Activated naive CD4-positive, alpha-beta T cell treated with anti-CD3 and anti-CD28 coated beads, Interleukin-2, amount 10 ng/mL, durations not matched to agents 7 days and 5 days (primary cell): ENCODE measurements at regions not wholly inside any gene's neighbourhood (a gene's known extent, or its start where the extent isn't known, plus 50 kb on each side); places are given as distances from the start of the nearest gene placed in this dataset.
"Not testable (repeated sequence)": the region's sequence is repeated elsewhere in the genome, so short reads cannot be mapped to it uniquely, and the experiment has no call there.

Experiments used
- CTCF ChIA-PET: fragments of 350-600 bp; sonication (Branson Sonifier 250); formaldehyde crosslinking; loops from one replicate; lab custom pipeline; 2021; ENCODE audit warnings: antibody characterized with exemption; lab: Charles Lee
- DNase-seq: peaks from one replicate; pipeline ENCODE4 v3.0.0-alpha.2; 2020
- H3K27ac Mint-ChIP-seq: one replicate; pipeline ENCODE4 v1.8.0; 2021; ENCODE audit warnings: mild to moderate bottlenecking, moderate library complexity, mixed read lengths
- H3K27me3 Mint-ChIP-seq: one replicate; pipeline ENCODE4 v1.8.0; 2021; ENCODE audit warnings: mild to moderate bottlenecking, mixed read lengths
- H3K36me3 Mint-ChIP-seq: one replicate; pipeline ENCODE4 v1.8.0; 2021; ENCODE audit warnings: mixed read lengths
- H3K4me1 Mint-ChIP-seq: one replicate; pipeline ENCODE4 v1.8.0; 2021; ENCODE audit warnings: mixed read lengths
- H3K4me3 Mint-ChIP-seq: one replicate; pipeline ENCODE4 v1.8.0; 2021; ENCODE audit warnings: mild to moderate bottlenecking, moderate library complexity, mixed read lengths
- H3K9me3 Mint-ChIP-seq: one replicate; pipeline ENCODE4 v1.8.0; 2021; ENCODE audit warnings: mixed read lengths

DNA sequence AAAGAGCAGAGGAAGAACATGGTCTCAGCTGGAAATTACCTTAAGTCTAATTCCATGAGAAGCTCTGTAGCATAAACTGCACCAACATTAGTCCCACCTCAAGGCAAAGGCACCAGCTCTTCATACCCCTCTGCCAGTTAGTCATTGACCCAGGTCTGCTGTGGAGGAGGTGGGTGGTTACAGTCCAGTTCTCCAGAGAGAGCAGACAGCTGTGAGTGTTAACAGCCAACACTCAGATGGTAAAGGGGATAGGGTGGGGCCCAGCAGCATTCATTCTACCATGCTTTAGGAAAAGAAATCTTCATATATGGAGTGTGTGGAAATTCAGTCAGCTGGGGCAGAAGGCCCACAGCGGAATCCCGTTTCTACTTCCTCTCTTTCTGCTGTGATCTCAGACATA lies 159.7 kb upstream of the FBXO11 start:
- Mint-ChIP-seq H3K4me3 (no peak overlapping the region), H3K27me3 (peaks cover 10% of the 10 kb centered on the region), H3K36me3 (no peaks in the 10 kb centered on the region), H3K27ac (no peak overlapping the region), H3K4me1 (no peaks in the 10 kb centered on the region), H3K9me3 (no peaks in the 10 kb centered on the region)
- CTCF ChIA-PET: no interaction called here
- DNase-seq: no peak

DNA sequence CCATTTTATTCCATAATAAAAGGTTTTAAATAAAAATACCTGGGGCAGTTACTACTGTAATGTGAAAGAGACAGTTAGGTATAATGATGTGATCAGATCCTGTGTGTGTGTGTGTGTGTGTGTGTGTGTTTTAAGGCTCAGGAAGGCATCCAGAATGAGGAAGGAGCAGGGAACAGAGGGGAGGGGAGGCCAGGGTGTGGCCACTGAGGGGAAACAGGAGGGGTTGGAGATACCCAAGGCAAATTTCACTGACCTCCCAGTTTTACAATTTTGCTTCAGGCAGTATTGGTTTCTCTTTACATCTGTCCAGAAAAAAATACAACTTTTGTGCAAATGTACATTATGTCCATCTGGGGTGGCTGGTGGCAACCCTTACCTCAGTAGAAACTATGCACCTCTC lies 163.5 kb upstream of the FBXO11 start:
- Mint-ChIP-seq H3K4me1 (no peaks in the 10 kb centered on the region), H3K9me3 (no peaks in the 10 kb centered on the region), H3K36me3 (no peaks in the 10 kb centered on the region), H3K4me3 (no peak overlapping the region), H3K27ac (no peak overlapping the region), H3K27me3 (peaks cover 9% of the 10 kb centered on the region)
- DNase-seq: no peak
- CTCF ChIA-PET: no interaction called here

DNA sequence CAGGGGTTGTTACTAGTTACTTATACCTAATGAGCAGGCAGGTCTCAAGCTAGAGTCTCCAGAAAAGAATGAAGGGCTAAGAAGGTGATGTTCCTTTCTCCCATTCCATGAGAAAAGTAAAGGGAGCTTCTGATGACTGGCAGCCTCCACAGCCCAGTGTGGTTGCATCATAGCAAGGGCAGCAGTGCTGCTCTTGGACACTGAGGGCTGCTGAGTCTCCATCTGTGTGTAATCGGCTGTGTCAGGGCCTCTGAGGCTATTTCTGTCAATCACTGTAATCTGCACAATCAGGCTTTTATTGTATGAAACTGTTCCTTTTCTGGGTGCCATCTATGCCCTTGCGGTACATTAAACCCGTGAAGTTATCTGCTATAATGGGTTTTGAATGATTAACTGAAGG lies 164.1 kb upstream of the FBXO11 start:
- Mint-ChIP-seq H3K4me3 (no peak overlapping the region), H3K9me3 (no peaks in the 10 kb centered on the region), H3K27ac (no peak overlapping the region), H3K4me1 (no peaks in the 10 kb centered on the region), H3K27me3 (peaks cover 13% of the 10 kb centered on the region), H3K36me3 (no peaks in the 10 kb centered on the region)
- no peak for DNase-seq
- CTCF ChIA-PET: no interaction called here

DNA sequence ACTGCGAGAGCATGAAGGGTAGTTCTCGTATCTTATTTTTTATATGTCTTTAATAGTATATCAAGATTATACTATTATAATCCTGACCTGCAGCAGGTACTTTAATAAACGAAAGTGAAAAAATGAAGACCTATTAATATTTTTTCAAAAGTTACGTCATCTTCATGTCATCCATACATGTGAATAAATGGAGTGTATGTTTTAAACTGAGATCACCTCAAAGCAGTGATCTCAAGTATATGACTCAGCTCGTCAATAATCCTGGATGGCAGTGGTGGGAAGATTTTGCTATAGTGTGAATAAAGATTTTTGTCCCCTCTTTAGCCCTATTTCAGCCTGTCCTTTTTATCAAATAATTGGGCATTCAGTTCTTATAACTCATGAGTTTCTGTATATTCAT lies 166.3 kb upstream of the FBXO11 start:
- CTCF ChIA-PET: no interaction called here
- DNase-seq: no peak
- Mint-ChIP-seq H3K27me3 (peaks cover 7% of the 10 kb centered on the region), H3K4me1 (no peaks in the 10 kb centered on the region), H3K4me3 (no peak overlapping the region), H3K36me3 (no peaks in the 10 kb centered on the region), H3K27ac (no peak overlapping the region), H3K9me3 (no peaks in the 10 kb centered on the region)

DNA sequence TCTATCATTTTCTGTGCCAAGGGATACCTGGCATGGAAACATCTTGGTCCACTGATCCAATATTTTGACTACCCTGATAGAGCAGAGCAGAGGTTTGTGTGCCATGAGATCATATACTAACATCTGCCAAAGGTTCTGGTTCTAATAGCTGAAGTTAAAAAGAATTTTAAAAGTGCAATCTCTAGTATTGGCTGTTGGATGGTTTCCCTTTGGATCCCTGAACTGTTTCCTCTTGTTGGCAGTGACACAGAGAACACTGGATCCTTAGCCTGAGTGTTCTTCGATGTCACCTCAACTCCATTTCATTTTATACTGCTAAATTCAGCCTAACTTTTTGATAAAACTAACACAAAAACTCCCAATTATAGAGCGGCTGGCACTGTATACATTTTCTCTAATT lies 169.3 kb upstream of the FBXO11 start:
- Mint-ChIP-seq H3K36me3 (no peaks in the 10 kb centered on the region), H3K27ac (no peak overlapping the region), H3K27me3 (peaks cover 7% of the 10 kb centered on the region), H3K4me1 (no peaks in the 10 kb centered on the region), H3K9me3 (no peaks in the 10 kb centered on the region), H3K4me3 (no peak overlapping the region)
- no peak for DNase-seq
- CTCF ChIA-PET: no interaction called here

DNA sequence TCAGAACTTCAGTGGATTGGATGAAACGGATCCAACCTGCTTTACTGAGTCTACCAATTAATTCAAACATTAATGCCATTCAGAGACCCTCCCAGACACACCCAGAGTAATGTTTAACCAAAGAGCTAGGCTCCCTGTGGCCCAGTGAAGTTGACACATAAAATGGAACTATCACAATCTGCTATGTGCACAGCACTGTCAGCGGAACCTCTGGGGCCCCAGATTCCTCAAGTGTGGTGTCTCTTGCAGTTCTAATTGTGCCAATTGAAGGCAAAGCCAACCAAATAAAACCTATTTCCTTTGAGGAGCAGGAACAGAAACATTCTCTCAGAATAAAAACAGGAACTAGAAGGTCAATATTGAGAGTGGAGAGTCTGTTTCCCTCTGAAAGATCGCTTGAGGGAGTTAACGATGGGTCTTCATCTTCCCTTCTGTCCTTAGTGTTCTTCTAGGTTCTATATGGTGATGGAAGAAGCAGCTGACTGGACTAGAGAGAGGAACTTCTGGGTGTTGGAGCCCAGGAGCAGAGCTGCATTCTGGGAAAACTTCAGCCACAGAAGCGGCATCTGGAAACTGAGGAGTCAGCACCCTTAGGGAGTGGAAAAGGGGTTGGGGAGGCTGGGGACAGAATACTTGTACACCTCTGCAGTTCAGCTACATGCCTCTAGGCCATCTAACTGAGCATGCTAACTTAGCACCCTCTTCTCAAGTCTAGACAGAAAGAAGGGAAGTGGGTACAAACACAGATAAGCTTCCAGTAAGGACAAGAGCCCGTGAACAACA lies 174.4 kb upstream of the FBXO11 start:
- H3K36me3 Mint-ChIP-seq: no peaks in the 10 kb centered on the region
- H3K4me1 Mint-ChIP-seq: no peaks in the 10 kb centered on the region
- H3K4me3 Mint-ChIP-seq: no peak overlapping the region
- CTCF ChIA-PET: no interaction called here
- H3K27ac Mint-ChIP-seq: no peak overlapping the region
- no peaks in the 10 kb centered on the region for H3K9me3 Mint-ChIP-seq
- DNase-seq: no peak
- H3K27me3 Mint-ChIP-seq: peaks cover 4% of the 10 kb centered on the region

DNA sequence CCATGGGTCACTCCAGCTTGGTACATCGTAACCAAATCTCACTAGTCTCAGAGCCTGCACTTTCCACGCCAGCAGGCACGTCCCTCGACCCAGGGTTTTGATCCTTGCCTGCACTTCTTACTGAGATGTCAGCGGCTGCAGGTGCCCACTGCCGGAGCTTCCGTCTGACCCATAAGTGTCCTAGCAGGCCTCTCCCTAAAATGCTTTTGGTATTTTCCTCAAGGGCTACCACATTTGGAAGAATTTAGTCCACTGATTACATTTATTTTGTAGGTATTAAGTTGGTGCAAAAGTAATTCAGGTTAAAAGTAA lies 175.0 kb upstream of the FBXO11 start:
- DNase-seq: no peak
- Mint-ChIP-seq H3K36me3 (no peaks in the 10 kb centered on the region), H3K4me1 (no peaks in the 10 kb centered on the region), H3K27ac (no peak overlapping the region), H3K9me3 (no peaks in the 10 kb centered on the region), H3K4me3 (no peak overlapping the region), H3K27me3 (peaks cover 4% of the 10 kb centered on the region)
- CTCF ChIA-PET: no interaction called here

DNA sequence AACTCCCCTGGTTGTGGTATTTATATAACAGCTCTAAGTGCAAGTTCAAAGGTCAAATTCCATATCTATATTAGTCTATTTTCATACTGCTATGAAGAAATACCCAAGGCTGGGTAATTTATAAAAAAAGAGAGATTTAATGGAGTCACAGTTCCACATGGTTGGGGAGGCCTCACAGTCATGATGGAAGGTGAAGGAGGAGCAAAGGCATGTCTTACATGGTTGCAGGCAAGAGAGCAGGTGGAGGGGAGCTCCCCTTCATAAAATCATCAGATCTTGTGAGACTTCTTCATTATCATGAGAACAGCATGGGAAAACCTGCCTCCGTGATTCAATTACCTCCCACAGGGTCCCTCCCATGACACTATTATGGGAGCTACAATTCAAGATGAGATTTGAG lies 179.6 kb upstream of the FBXO11 start:
- no peak overlapping the region for H3K27ac Mint-ChIP-seq
- CTCF ChIA-PET: no interaction called here
- no peak for DNase-seq
- no peaks in the 10 kb centered on the region for H3K9me3 Mint-ChIP-seq
- peaks cover 6% of the 10 kb centered on the region for H3K27me3 Mint-ChIP-seq
- H3K36me3 Mint-ChIP-seq: no peaks in the 10 kb centered on the region
- H3K4me1 Mint-ChIP-seq: no peaks in the 10 kb centered on the region
- H3K4me3 Mint-ChIP-seq: no peak overlapping the region

DNA sequence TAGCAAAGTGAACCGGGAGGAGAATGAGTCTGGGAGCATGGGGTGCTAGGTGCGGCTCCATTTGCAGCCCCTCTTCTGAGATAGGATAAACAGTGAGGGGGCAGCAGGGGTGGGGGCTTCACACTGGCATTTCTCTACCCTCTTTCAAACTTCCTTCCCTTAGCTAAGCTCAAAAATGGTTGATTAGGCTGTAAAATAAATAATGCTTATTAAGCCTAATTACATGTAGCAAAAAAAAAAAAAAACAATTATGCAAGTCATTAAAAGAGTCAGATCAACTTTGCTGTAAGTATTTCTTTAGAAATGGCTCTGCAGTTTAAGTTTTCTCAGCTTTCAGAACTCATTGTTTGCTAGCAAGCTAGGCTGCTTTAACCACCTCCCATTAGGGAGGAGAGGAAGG lies 182.7 kb upstream of the FBXO11 start:
- DNase-seq: no peak
- CTCF ChIA-PET: no interaction called here
- Mint-ChIP-seq H3K4me1 (no peaks in the 10 kb centered on the region), H3K27ac (no peak overlapping the region), H3K36me3 (no peaks in the 10 kb centered on the region), H3K4me3 (no peak overlapping the region), H3K9me3 (no peaks in the 10 kb centered on the region), H3K27me3 (peaks cover 13% of the 10 kb centered on the region)

DNA sequence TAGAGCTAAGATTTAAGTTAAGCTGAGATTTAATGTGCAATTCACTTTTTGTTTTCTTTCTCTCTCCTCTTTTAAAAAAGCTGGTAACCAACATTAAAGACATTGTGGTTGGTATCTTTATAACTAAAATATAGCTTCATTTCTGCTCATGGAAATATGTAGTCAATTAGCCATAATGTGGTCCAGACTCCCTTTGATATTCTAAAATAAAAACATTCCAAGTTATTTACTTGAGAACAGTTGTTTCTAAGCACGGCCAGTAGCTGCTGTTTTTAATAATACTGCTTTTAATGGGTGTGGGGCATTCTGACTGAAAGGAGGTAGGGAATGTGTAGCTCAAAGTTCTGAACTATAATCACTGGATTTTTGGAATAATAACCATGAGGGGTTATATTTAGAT lies 183.3 kb upstream of the FBXO11 start:
- Mint-ChIP-seq H3K27ac (no peak overlapping the region), H3K36me3 (no peaks in the 10 kb centered on the region), H3K9me3 (no peaks in the 10 kb centered on the region), H3K4me1 (no peaks in the 10 kb centered on the region), H3K27me3 (peaks cover 13% of the 10 kb centered on the region), H3K4me3 (no peak overlapping the region)
- CTCF ChIA-PET: interaction anchor here (0.9 kb wide), 1 partner anchor 25 kb away, joined by 3 read pairs; no protein-coding TSS in a partner anchor
- DNase-seq: no peak

DNA sequence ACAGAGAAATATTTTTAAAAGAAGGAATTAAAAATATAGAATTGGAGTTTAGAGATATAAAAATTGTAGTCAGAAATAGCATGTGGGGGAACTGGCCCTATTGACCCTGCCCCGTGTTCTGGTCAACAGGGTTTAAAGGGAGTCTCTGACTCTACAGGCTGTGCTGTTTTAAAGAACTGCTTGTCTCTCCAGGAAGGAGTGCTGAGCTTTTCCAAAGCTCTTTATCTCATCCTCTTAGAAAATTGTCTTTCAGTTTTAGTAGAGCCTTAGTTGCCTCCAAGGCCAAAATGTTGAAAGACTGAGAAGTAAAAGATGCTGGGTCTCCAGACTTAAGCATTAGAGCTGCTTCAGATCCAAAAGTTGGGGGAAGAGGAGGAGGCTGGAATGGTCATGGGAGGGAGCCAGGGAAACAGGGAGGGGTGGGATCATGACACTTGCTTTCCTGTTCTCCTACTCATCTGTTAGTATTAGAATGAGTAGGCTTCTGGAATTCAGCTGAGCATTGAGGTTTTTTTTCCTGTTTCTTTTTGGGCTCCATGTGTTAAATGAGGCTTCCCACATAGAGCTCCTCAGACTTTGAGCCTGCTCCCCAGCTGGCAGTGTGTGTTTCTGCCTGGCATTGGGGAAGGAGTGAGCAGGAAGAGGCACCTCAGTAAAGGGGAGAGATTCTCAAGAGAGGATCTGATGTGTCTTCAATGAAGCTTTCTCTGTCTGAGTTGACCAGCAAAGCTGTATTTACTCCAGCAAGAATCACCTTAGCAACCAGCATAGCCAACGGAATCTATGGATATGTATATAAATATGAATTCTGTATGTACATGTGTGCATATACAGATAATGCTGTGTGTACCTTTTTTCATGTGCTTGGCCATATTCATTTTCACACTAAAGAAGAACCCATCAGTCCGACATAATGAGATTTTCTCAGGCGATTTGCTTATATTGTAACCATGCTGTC lies 186.8 kb upstream of the FBXO11 start:
- Mint-ChIP-seq H3K4me1 (no peaks in the 10 kb centered on the region), H3K27me3 (peaks cover 9% of the 10 kb centered on the region), H3K27ac (no peak overlapping the region), H3K36me3 (no peaks in the 10 kb centered on the region), H3K4me3 (no peak overlapping the region), H3K9me3 (no peaks in the 10 kb centered on the region)
- DNase-seq: no peak
- CTCF ChIA-PET: interaction anchor here (1.1 kb wide), 1 partner anchor 14 kb away, joined by 3 read pairs; no protein-coding TSS in a partner anchor

DNA sequence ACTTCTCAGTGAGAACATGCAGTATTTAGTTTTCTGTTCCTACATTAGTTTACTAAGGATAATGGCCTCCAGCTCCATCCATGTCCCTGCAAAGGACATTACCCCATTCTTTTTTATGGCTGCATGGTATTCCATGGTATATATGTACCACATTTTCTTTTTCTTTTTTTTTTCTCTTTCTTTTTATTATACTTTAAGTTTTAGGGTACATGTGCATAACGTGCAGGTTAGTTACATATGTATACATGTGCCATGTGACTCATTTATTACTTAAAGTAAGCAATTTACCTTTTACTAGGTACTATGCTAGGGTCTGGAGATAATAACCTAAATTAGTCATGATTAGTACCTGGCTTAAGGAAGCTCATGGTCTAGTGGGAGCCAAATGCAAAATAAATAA lies 190.5 kb upstream of the FBXO11 start:
- not testable (repeated sequence) for DNase-seq, H3K4me1 Mint-ChIP-seq, H3K27ac Mint-ChIP-seq, H3K36me3 Mint-ChIP-seq, H3K9me3 Mint-ChIP-seq, H3K4me3 Mint-ChIP-seq
- peaks cover 13% of the 10 kb centered on the region for H3K27me3 Mint-ChIP-seq
- CTCF ChIA-PET: interaction anchor here (0.6 kb wide), 3 partner anchors 9 to 754 kb away, joined by 3 read pairs; no protein-coding TSS in a partner anchor

DNA sequence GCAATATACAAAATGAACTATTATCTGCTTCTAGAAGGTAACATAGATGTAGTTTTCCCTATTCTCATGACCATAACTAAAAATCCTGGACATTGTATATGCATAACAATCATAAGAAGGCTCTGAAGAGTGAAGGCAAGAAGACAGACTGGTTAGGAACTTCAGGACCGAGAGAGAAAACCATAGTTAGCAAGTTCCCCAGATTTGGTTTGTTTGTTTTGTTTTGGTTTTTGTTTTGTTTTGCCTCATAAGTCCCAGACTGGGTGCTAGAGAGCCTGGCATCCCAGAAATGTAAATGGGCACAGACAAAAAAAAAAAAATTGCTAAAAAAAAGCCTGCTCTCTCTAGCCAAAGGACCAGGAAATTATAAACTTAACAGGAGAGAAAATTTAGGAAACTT lies 192.2 kb upstream of the FBXO11 start:
- no peak for DNase-seq
- Mint-ChIP-seq H3K27ac (no peak overlapping the region), H3K36me3 (no peaks in the 10 kb centered on the region), H3K4me3 (no peak overlapping the region), H3K4me1 (no peaks in the 10 kb centered on the region), H3K9me3 (no peaks in the 10 kb centered on the region), H3K27me3 (peaks cover 8% of the 10 kb centered on the region)
- CTCF ChIA-PET: no interaction called here

DNA sequence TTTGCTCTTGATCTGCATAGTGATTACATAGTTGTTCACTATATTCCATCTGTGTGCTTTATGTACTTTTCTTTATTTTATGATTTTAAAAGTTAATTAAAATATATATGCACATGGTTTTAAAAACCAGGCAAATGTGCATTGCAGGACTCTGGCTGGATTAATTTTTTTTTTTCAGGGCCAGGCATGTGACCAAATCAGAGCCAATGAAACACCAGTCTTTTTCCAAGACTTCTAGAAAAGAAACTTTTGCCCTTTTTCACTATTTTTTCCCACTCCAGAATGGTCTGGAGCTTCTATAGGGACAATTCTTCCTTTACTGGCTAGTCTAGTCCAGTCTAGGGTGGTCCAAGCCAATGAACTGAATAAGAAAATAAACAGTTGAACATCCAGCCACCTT lies 198.1 kb upstream of the FBXO11 start:
- Mint-ChIP-seq H3K27me3 (peaks cover 27% of the 10 kb centered on the region), H3K9me3 (no peaks in the 10 kb centered on the region)
- CTCF ChIA-PET: interaction anchor here (0.9 to 2.3 kb wide), 5 partner anchors 10 to 484 kb away, joined by 3 to 25 read pairs (median 3); no protein-coding TSS in a partner anchor

More for the DNA sequence above, 198.1 kb upstream of the FBXO11 start:
- H3K36me3 Mint-ChIP-seq: no peaks in the 10 kb centered on the region
- no peak overlapping the region for H3K4me3 Mint-ChIP-seq
- DNase-seq: no peak
- H3K4me1 Mint-ChIP-seq: peaks cover 12% of the 10 kb centered on the region
- no peak overlapping the region for H3K27ac Mint-ChIP-seq
